ENCODE measurements at regions not wholly inside any gene's neighbourhood (a gene's known extent, or its start where the extent isn't known, plus 50 kb on each side); places are given as distances from the start of the nearest gene placed in this dataset.

GRCh38 chr6:105628156-105628860 lies 225.4 kb upstream of the PREP start:
- H3K79me2 ChIP-seq (ENCODE audit: control insufficient read depth, low read length): no peaks in the 10 kb centered on the region
- H3K27ac ChIP-seq (ENCODE audit: low read depth, low read length): no peak overlapping the region
- no peaks in the 10 kb centered on the region for H3K9me3 ChIP-seq (ENCODE audit: control insufficient read depth, insufficient read depth, low read length)
- no peaks in the 10 kb centered on the region for H3K9me2 ChIP-seq (replicated peaks; ENCODE audit: control insufficient read depth, low read length)
- H3K27me3 ChIP-seq (ENCODE audit: control insufficient read depth, low read length): no peaks in the 10 kb centered on the region
- H3K4me2 ChIP-seq (ENCODE audit: low read length): no peak overlapping the region
- no peaks in the 10 kb centered on the region for H4K20me1 ChIP-seq (ENCODE audit: control insufficient read depth, insufficient read depth, low read depth, low read length)
- TF ChIP-seq EZH2phosphoT487 (IDR thresholded peaks at IDR 0.05; ENCODE audit: borderline replicate concordance, low read length) (no peak), CTCF (IDR thresholded peaks at IDR 0.05; ENCODE audit: low read depth, low read length, poor library complexity, severe bottlenecking) (no peak)
- H3K4me1 ChIP-seq (ENCODE audit: control insufficient read depth, low read length): no peaks in the 10 kb centered on the region
- H3K36me3 ChIP-seq (ENCODE audit: control insufficient read depth, low read length): no peaks in the 10 kb centered on the region
- H3F3A ChIP-seq (ENCODE audit: control insufficient read depth, insufficient read depth): no peaks in the 10 kb centered on the region
- no peak overlapping the region for H3K4me3 ChIP-seq (ENCODE audit: low read length)

GRCh38 chr6:105626295-105627158 lies 223.6 kb upstream of the PREP start:
- H3K9me3 ChIP-seq (ENCODE audit: control insufficient read depth, insufficient read depth, low read length): no peaks in the 10 kb centered on the region
- no peaks in the 10 kb centered on the region for H3F3A ChIP-seq (ENCODE audit: control insufficient read depth, insufficient read depth)
- no peaks in the 10 kb centered on the region for H3K9me2 ChIP-seq (replicated peaks; ENCODE audit: control insufficient read depth, low read length)
- no peaks in the 10 kb centered on the region for H4K20me1 ChIP-seq (ENCODE audit: control insufficient read depth, insufficient read depth, low read depth, low read length)
- no peaks in the 10 kb centered on the region for H3K4me1 ChIP-seq (ENCODE audit: control insufficient read depth, low read length)
- no peak overlapping the region for H3K4me2 ChIP-seq (ENCODE audit: low read length)
- TF ChIP-seq CTCF (IDR thresholded peaks at IDR 0.05; ENCODE audit: low read depth, low read length, poor library complexity, severe bottlenecking) (no peak), EZH2phosphoT487 (IDR thresholded peaks at IDR 0.05; ENCODE audit: borderline replicate concordance, low read length) (no peak)
- no peak overlapping the region for H3K27ac ChIP-seq (ENCODE audit: low read depth, low read length)
- no peak overlapping the region for H3K4me3 ChIP-seq (ENCODE audit: low read length)
- H3K79me2 ChIP-seq (ENCODE audit: control insufficient read depth, low read length): no peaks in the 10 kb centered on the region
- H3K36me3 ChIP-seq (ENCODE audit: control insufficient read depth, low read length): no peaks in the 10 kb centered on the region
- no peaks in the 10 kb centered on the region for H3K27me3 ChIP-seq (ENCODE audit: control insufficient read depth, low read length)

GRCh38 chr6:105624021-105624420 lies 221.1 kb upstream of the PREP start:
- H3K36me3 ChIP-seq (ENCODE audit: control insufficient read depth, low read length): no peaks in the 10 kb centered on the region
- H3K9me2 ChIP-seq (replicated peaks; ENCODE audit: control insufficient read depth, low read length): no peaks in the 10 kb centered on the region
- H3K27ac ChIP-seq (ENCODE audit: low read depth, low read length): no peak overlapping the region
- H3K4me3 ChIP-seq (ENCODE audit: low read length): no peak overlapping the region
- H3K4me2 ChIP-seq (ENCODE audit: low read length): no peak overlapping the region
- H4K20me1 ChIP-seq (ENCODE audit: control insufficient read depth, insufficient read depth, low read depth, low read length): no peaks in the 10 kb centered on the region
- no peak for TF ChIP-seq EZH2phosphoT487 (IDR thresholded peaks at IDR 0.05; ENCODE audit: borderline replicate concordance, low read length)
- TF ChIP-seq CTCF (IDR thresholded peaks at IDR 0.05; ENCODE audit: low read depth, low read length, poor library complexity, severe bottlenecking): no peak
- H3K27me3 ChIP-seq (ENCODE audit: control insufficient read depth, low read length): no peaks in the 10 kb centered on the region
- no peaks in the 10 kb centered on the region for H3K9me3 ChIP-seq (ENCODE audit: control insufficient read depth, insufficient read depth, low read length)
- no peaks in the 10 kb centered on the region for H3K4me1 ChIP-seq (ENCODE audit: control insufficient read depth, low read length)
- H3K79me2 ChIP-seq (ENCODE audit: control insufficient read depth, low read length): no peaks in the 10 kb centered on the region
- H3F3A ChIP-seq (ENCODE audit: control insufficient read depth, insufficient read depth): no peaks in the 10 kb centered on the region

Data from DOHH2 (cell line).